NCI-H187 (cell line): ENCODE measurements at regions not wholly inside any gene's neighbourhood (a gene's known extent, or its start where the extent isn't known, plus 50 kb on each side); places are given as distances from the start of the nearest gene placed in this dataset.
"Not testable (repeated sequence)": the region's sequence is repeated elsewhere in the genome, so short reads cannot be mapped to it uniquely, and the experiment has no call there.

Experiments used
- DNase-seq, 2 experiments: peaks; one replicate each; lab custom pipeline; 2025; lab: John Stamatoyannopoulos, UW

GRCh38 chr12:131274906-131275305, 321.2 kb downstream of the ADGRD1 start:
- DNase-seq: no peak

GRCh38 chr12:131275824-131276223, 322.1 kb downstream of the ADGRD1 start:
- no peak for DNase-seq

- DNase-seq: no peak
Measured at GRCh38 chr12:131276501-131277185, 322.9 kb downstream of the ADGRD1 start.

GRCh38 chr12:131277186-131278091, 323.7 kb downstream of the ADGRD1 start:
- DNase-seq: not testable (repeated sequence)

- DNase-seq: not testable (repeated sequence)
Measured at GRCh38 chr12:131278451-131279115, 324.9 kb downstream of the ADGRD1 start.

- no peak for DNase-seq
Measured at GRCh38 chr12:131279281-131279921, 325.7 kb downstream of the ADGRD1 start.

GRCh38 chr12:131280426-131280825, 326.7 kb downstream of the ADGRD1 start:
- no peak for DNase-seq

- DNase-seq: no peak
Measured at GRCh38 chr12:131281016-131281415, 327.3 kb downstream of the ADGRD1 start.

- no peak for DNase-seq
Measured at GRCh38 chr12:131282292-131283080, 328.8 kb downstream of the ADGRD1 start.

- DNase-seq: no peak
Measured at GRCh38 chr12:131283191-131283861, 329.6 kb downstream of the ADGRD1 start.

- DNase-seq: not testable (repeated sequence)
Measured at GRCh38 chr12:131283862-131284825, 330.4 kb downstream of the ADGRD1 start.

GRCh38 chr12:131284954-131285904, 331.5 kb downstream of the ADGRD1 start:
- not testable (repeated sequence) for DNase-seq

GRCh38 chr12:131285905-131286295, 332.2 kb downstream of the ADGRD1 start:
- not testable (repeated sequence) for DNase-seq

GRCh38 chr12:131286301-131286700, 332.6 kb downstream of the ADGRD1 start:
- not testable (repeated sequence) for DNase-seq

- DNase-seq: no peak
Measured at GRCh38 chr12:131287015-131287937, 333.6 kb downstream of the ADGRD1 start.

GRCh38 chr12:131287938-131288764, 334.4 kb downstream of the ADGRD1 start:
- DNase-seq: no peak
